ENCODE measurements at regions not wholly inside any gene's neighbourhood (a gene's known extent, or its start where the extent isn't known, plus 50 kb on each side); places are given as distances from the start of the nearest gene placed in this dataset.

DNA sequence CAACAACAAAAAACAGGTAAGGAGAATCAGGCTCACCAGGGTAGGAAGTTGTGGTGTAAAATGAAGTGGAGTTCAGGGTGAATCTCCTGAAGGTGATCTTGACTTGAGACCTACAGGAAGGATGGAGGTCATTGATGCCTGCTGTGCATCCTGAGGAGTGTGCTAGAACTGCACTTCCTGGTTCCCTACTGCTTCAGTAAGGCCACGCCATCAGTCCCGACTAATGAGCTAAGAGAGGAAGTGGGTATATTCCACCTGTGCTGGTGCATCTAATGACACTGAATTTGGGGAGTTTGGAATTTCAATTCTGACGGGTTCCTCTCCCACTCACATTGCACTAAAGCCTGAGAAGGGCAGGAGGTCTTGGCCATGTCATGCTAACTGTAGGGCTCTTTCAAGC lies 349.3 kb upstream of the SLC14A2 start:
- no peak for TF ChIP-seq EZH2 (IDR thresholded peaks at IDR 0.05; ENCODE audit: borderline replicate concordance, low read depth, low read length, poor library complexity, severe bottlenecking)
- TF ChIP-seq, protein P1, sequence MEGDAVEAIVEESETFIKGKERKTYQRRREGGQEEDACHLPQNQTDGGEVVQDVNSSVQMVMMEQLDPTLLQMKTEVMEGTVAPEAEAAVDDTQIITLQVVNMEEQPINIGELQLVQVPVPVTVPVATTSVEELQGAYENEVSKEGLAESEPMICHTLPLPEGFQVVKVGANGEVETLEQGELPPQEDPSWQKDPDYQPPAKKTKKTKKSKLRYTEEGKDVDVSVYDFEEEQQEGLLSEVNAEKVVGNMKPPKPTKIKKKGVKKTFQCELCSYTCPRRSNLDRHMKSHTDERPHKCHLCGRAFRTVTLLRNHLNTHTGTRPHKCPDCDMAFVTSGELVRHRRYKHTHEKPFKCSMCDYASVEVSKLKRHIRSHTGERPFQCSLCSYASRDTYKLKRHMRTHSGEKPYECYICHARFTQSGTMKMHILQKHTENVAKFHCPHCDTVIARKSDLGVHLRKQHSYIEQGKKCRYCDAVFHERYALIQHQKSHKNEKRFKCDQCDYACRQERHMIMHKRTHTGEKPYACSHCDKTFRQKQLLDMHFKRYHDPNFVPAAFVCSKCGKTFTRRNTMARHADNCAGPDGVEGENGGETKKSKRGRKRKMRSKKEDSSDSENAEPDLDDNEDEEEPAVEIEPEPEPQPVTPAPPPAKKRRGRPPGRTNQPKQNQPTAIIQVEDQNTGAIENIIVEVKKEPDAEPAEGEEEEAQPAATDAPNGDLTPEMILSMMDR (conservative IDR thresholded peaks at IDR 0.05; ENCODE audit: low read depth, low read length): no peak
- no peak for DNase-seq (ENCODE audit: low spot score)
- Histone ChIP-seq H3K36me3 (ENCODE audit: insufficient read depth, low read length, poor library complexity, severe bottlenecking) (no peaks in the 10 kb centered on the region), H3K9me3 (ENCODE audit: low read depth, low read length, poor library complexity, severe bottlenecking) (no peaks in the 10 kb centered on the region), H3K4me3 (ENCODE audit: low read depth, low read length, poor library complexity, severe bottlenecking) (no peak overlapping the region), H3K4me1 (ENCODE audit: insufficient read depth, low read length, poor library complexity, severe bottlenecking) (no peaks in the 10 kb centered on the region), H3K27ac (ENCODE audit: low read depth, low read length, poor library complexity, severe bottlenecking) (no peak overlapping the region), H3K27me3 (replicated peaks; ENCODE audit: insufficient read depth, low read depth, low read length, poor library complexity) (peaks cover 3% of the 10 kb centered on the region)
- intact Hi-C loops (cut with micrococcal nuclease; ENCODE audit: unreplicated experiment): no loop called here
- CTCF ChIA-PET: no interaction called here
- POLR2A ChIA-PET (ENCODE audit: low non-redundant PET): no interaction called here
- BruUV-seq (replicated peaks): no TSS peak

DNA sequence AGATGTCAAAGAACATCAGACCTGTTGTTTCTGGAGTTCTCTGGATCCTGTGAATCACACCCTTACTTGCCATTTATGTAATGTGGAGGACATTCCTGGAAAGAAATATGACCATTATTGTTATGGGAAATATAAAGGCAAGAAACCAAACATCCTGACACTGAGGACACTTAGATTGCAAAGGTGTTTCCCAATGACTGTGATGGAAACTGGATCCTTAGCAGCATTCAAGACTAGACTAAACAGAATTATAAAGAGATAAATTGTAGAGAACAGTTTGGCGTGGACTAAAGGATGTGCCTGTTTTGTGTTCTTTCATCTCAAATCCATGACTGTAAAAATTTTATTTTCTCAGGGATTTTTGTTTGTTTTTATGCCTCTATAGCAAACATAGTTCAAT lies 347.7 kb upstream of the SLC14A2 start:
- CTCF ChIA-PET: no interaction called here
- no peak for DNase-seq (ENCODE audit: low spot score)
- Histone ChIP-seq H3K36me3 (ENCODE audit: insufficient read depth, low read length, poor library complexity, severe bottlenecking) (no peaks in the 10 kb centered on the region), H3K27me3 (replicated peaks; ENCODE audit: insufficient read depth, low read depth, low read length, poor library complexity) (peaks cover 3% of the 10 kb centered on the region), H3K4me3 (ENCODE audit: low read depth, low read length, poor library complexity, severe bottlenecking) (no peak overlapping the region), H3K9me3 (ENCODE audit: low read depth, low read length, poor library complexity, severe bottlenecking) (no peaks in the 10 kb centered on the region), H3K4me1 (ENCODE audit: insufficient read depth, low read length, poor library complexity, severe bottlenecking) (no peaks in the 10 kb centered on the region), H3K27ac (ENCODE audit: low read depth, low read length, poor library complexity, severe bottlenecking) (no peak overlapping the region)
- intact Hi-C loops (cut with micrococcal nuclease; ENCODE audit: unreplicated experiment): no loop called here
- POLR2A ChIA-PET (ENCODE audit: low non-redundant PET): no interaction called here
- BruUV-seq (replicated peaks): no TSS peak
- no peak for TF ChIP-seq EZH2 (IDR thresholded peaks at IDR 0.05; ENCODE audit: borderline replicate concordance, low read depth, low read length, poor library complexity, severe bottlenecking)
- TF ChIP-seq, protein P1 (conservative IDR thresholded peaks at IDR 0.05; ENCODE audit: low read depth, low read length): no peak

DNA sequence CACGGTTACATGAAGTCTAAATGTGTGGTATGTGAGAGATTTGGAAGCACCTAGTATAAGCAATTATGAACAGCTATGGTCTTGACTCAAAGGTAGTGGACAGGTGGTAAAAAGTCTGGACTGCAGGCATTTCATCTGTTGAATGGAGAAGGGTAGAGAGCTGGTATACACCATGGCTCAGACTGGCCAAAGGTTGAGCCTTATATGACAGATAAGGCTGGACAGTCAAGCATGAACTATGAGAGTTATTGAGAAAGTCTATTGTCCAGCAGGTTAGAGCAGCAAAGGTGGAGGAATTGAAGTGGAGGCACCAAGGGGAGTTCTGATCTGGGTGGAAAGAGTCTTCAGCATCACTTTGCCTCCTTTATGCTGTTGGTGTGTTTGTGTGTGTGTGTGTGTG lies 346.7 kb upstream of the SLC14A2 start:
- Histone ChIP-seq H3K36me3 (ENCODE audit: insufficient read depth, low read length, poor library complexity, severe bottlenecking) (no peaks in the 10 kb centered on the region), H3K27me3 (replicated peaks; ENCODE audit: insufficient read depth, low read depth, low read length, poor library complexity) (peaks cover 3% of the 10 kb centered on the region), H3K27ac (ENCODE audit: low read depth, low read length, poor library complexity, severe bottlenecking) (no peak overlapping the region), H3K4me1 (ENCODE audit: insufficient read depth, low read length, poor library complexity, severe bottlenecking) (no peaks in the 10 kb centered on the region), H3K4me3 (ENCODE audit: low read depth, low read length, poor library complexity, severe bottlenecking) (no peak overlapping the region), H3K9me3 (ENCODE audit: low read depth, low read length, poor library complexity, severe bottlenecking) (no peaks in the 10 kb centered on the region)
- no peak for DNase-seq (ENCODE audit: low spot score)
- POLR2A ChIA-PET (ENCODE audit: low non-redundant PET): no interaction called here
- TF ChIP-seq EZH2 (IDR thresholded peaks at IDR 0.05; ENCODE audit: borderline replicate concordance, low read depth, low read length, poor library complexity, severe bottlenecking): no peak
- TF ChIP-seq, protein P1 (conservative IDR thresholded peaks at IDR 0.05; ENCODE audit: low read depth, low read length): no peak
- intact Hi-C loops (cut with micrococcal nuclease; ENCODE audit: unreplicated experiment): no loop called here
- CTCF ChIA-PET: no interaction called here
- BruUV-seq (replicated peaks): no TSS peak

Measured in A673 (cell line).